ENCODE measurements at regions not wholly inside any gene's neighbourhood (a gene's known extent, or its start where the extent isn't known, plus 50 kb on each side); places are given as distances from the start of the nearest gene placed in this dataset.

DNA sequence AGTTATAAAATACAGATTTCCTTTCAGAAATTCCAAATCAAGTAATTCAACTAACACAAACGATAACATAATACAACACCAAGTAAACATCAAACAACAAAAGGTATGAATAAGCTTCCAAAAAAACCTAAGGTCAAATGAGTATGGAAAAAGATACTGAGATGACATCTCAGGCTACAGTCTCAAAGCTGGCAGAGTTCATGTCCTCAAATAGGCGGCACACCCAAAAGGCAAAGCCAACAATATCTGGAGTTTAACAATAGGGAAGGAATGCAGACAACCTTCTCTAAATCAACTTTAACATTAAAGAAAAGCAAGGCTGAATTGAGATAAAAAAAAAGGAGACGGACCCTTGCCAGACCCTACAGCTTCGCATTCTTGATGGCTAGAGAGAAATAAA, 346.6 kb downstream of the RSL24D1 start:
- Histone ChIP-seq H3K4me1 (ENCODE audit: control insufficient read depth in 1 of 2, insufficient read depth in 2 of 2, low read length in 2 of 2) (no peaks in the 10 kb centered on the region), H3K4me3 (replicated peaks in 1 of 2; ENCODE audit: low read depth in 1 of 2, low read length in 2 of 2) (no peak overlapping the region), H3K9ac (ENCODE audit: low read length) (no peak overlapping the region), H3K36me3 (ENCODE audit: control insufficient read depth in 1 of 2, insufficient read depth in 2 of 2, low read length in 2 of 2) (no peaks in the 10 kb centered on the region), H2AFZ (ENCODE audit: low read depth, low read length, poor library complexity, severe bottlenecking) (no peak overlapping the region), H4K20me1 (ENCODE audit: insufficient read depth) (no peaks in the 10 kb centered on the region), H3K27me3 (ENCODE audit: insufficient read depth, low read length) (no peaks in the 10 kb centered on the region), H3K9me3 (ENCODE audit: control insufficient read depth in 1 of 2, insufficient read depth in 1 of 2, low read depth in 1 of 2, low read length in 2 of 2) (peaks cover 5 to 8% of the 10 kb centered on the region in 2 experiments; a peak in 2 of 4 replicates), H3K27ac (ENCODE audit: low read depth, low read length) (no peak overlapping the region), H3K4me2 (ENCODE audit: low read length) (no peak overlapping the region), H3K79me2 (ENCODE audit: insufficient read depth, low read length) (no peaks in the 10 kb centered on the region), H3K9me2 (ENCODE audit: insufficient read depth) (no peaks in the 10 kb centered on the region)
- ATAC-seq (no peak), DNase-seq (ENCODE audit: low read depth, low spot score) (no peak)
- intact Hi-C loops (cut with micrococcal nuclease), result no loop called here
- CTCF ChIA-PET, result no interaction called here
- POLR2A ChIA-PET, result no interaction called here
- RAD21 ChIA-PET (ENCODE audit: low non-redundant PET in 1 of 2, low total read pairs in 2 of 2, uncharacterized antibody in 2 of 2, unreplicated experiment in 2 of 2), result no interaction called here
- no TSS peak for BruUV-seq (replicated peaks)
- TF ChIP-seq SP1 (IDR thresholded peaks at IDR 0.05; ENCODE audit: low read depth), result no peak

DNA sequence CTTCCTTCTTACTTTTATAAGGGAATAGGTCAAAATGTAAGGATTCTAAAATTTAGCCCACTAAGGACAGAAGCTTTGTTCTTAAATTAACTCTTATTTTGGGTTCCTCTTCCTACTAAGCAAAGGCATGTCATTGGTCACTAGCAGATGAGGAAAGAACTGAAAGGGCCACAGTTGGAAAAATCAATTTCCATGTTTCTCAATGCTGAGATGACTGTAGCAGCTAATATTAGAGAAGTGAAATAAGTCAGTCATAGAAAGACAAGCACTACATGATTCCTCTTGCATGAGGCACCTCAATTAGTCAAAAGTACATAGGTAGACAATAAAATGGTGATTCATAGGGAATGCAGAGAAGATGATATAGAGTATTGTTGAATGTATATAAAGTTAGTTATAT, 353.7 kb downstream of the RSL24D1 start:
- Histone ChIP-seq H3K4me2 (ENCODE audit: low read length) (no peak overlapping the region), H3K79me2 (ENCODE audit: insufficient read depth, low read length) (no peaks in the 10 kb centered on the region), H3K36me3 (ENCODE audit: control insufficient read depth in 1 of 2, insufficient read depth in 2 of 2, low read length in 2 of 2) (no peaks in the 10 kb centered on the region), H3K4me1 (ENCODE audit: control insufficient read depth in 1 of 2, insufficient read depth in 2 of 2, low read length in 2 of 2) (no peaks in the 10 kb centered on the region), H3K27ac (ENCODE audit: low read depth, low read length) (no peak overlapping the region), H3K9me2 (ENCODE audit: insufficient read depth) (no peaks in the 10 kb centered on the region), H2AFZ (ENCODE audit: low read depth, low read length, poor library complexity, severe bottlenecking) (no peak overlapping the region), H3K27me3 (ENCODE audit: insufficient read depth, low read length) (no peaks in the 10 kb centered on the region), H3K9me3 (ENCODE audit: control insufficient read depth in 1 of 2, insufficient read depth in 1 of 2, low read depth in 1 of 2, low read length in 2 of 2) (no peaks in the 10 kb centered on the region; a peak in 1 of 4 replicates), H3K9ac (ENCODE audit: low read length) (no peak overlapping the region), H3K4me3 (replicated peaks in 1 of 2; ENCODE audit: low read depth in 1 of 2, low read length in 2 of 2) (no peak overlapping the region), H4K20me1 (ENCODE audit: insufficient read depth) (no peaks in the 10 kb centered on the region)
- DNase-seq (ENCODE audit: low read depth, low spot score), result no peak
- TF ChIP-seq EZH2 (IDR thresholded peaks at IDR 0.05), result no peak
- no peak for TF ChIP-seq MAX (IDR thresholded peaks at IDR 0.05)
- no peak for TF ChIP-seq ELF1 (IDR thresholded peaks at IDR 0.05; ENCODE audit: borderline replicate concordance, low read depth)
- no peak for TF ChIP-seq YY1 (IDR thresholded peaks at IDR 0.05; ENCODE audit: extremely low read depth, insufficient replicate concordance, low read depth, low read length)
- TF ChIP-seq POLR2A (IDR thresholded peaks at IDR 0.05; ENCODE audit: borderline replicate concordance, extremely low read depth, insufficient read depth, insufficient read length), result no peak
- TF ChIP-seq, protein P1, sequence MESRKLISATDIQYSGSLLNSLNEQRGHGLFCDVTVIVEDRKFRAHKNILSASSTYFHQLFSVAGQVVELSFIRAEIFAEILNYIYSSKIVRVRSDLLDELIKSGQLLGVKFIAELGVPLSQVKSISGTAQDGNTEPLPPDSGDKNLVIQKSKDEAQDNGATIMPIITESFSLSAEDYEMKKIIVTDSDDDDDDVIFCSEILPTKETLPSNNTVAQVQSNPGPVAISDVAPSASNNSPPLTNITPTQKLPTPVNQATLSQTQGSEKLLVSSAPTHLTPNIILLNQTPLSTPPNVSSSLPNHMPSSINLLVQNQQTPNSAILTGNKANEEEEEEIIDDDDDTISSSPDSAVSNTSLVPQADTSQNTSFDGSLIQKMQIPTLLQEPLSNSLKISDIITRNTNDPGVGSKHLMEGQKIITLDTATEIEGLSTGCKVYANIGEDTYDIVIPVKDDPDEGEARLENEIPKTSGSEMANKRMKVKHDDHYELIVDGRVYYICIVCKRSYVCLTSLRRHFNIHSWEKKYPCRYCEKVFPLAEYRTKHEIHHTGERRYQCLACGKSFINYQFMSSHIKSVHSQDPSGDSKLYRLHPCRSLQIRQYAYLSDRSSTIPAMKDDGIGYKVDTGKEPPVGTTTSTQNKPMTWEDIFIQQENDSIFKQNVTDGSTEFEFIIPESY (IDR thresholded peaks at IDR 0.05; ENCODE audit: extremely low read depth, insufficient replicate concordance, low read length), result no peak
- CTCF ChIA-PET, result no interaction called here
- BruUV-seq (replicated peaks), result no TSS peak
- POLR2A ChIA-PET, result no interaction called here
- ATAC-seq, result no peak
- intact Hi-C loops (cut with micrococcal nuclease), result no loop called here
- RAD21 ChIA-PET (ENCODE audit: low non-redundant PET in 1 of 2, low total read pairs in 2 of 2, uncharacterized antibody in 2 of 2, unreplicated experiment in 2 of 2), result no interaction called here

Measured in HCT116 (cell line).